Glutamatergic neuron (in vitro differentiated cells): ENCODE measurements at regions not wholly inside any gene's neighbourhood (a gene's known extent, or its start where the extent isn't known, plus 50 kb on each side); places are given as distances from the start of the nearest gene placed in this dataset.
A peak's percentile ranks its signal among the peaks of the same experiment; 100 is the strongest.

Experiments used
- DNase-seq: peaks from one replicate; pipeline ENCODE4 v3.0.0; 2022
- H3K27ac Mint-ChIP-seq: one replicate; pipeline ENCODE4 v1.8.0; 2020; ENCODE audit warnings: mild to moderate bottlenecking, mixed read lengths, inconsistent platforms; ENCODE audit not compliant: unreplicated experiment
- H3K27me3 Mint-ChIP-seq: one replicate; pipeline ENCODE4 v1.8.0; 2020; ENCODE audit warnings: mild to moderate bottlenecking, moderate library complexity, mixed read lengths, inconsistent platforms; ENCODE audit not compliant: unreplicated experiment
- H3K36me3 Mint-ChIP-seq: one replicate; pipeline ENCODE4 v1.8.0; 2020; ENCODE audit warnings: mild to moderate bottlenecking, mixed read lengths, inconsistent platforms; ENCODE audit not compliant: unreplicated experiment
- H3K4me1 Mint-ChIP-seq: one replicate; pipeline ENCODE4 v1.8.0; 2020; ENCODE audit warnings: mild to moderate bottlenecking, low read depth, mixed read lengths, inconsistent platforms; ENCODE audit not compliant: unreplicated experiment
- H3K4me3 Mint-ChIP-seq: one replicate; pipeline ENCODE4 v1.8.0; 2020; ENCODE audit warnings: mild to moderate bottlenecking, mixed read lengths, inconsistent platforms; ENCODE audit not compliant: unreplicated experiment
- H3K9me3 Mint-ChIP-seq: one replicate; pipeline ENCODE4 v1.8.0; 2020; ENCODE audit warnings: mild to moderate bottlenecking, moderate library complexity, mixed read lengths, inconsistent platforms; ENCODE audit not compliant: unreplicated experiment
- CTCF ChIP-seq: fragments of 200-600 bp; sonication (generic); IDR thresholded peaks from one replicate; pipeline ENCODE4 v1.5.0; 2021; ENCODE audit not compliant: partially characterized antibody, unreplicated experiment

- Mint-ChIP-seq H3K36me3 (no peaks in the 10 kb centered on the region), H3K4me1 (peaks cover 10% of the 10 kb centered on the region), H3K4me3 (peak overlapping the region; percentile 42), H3K27ac (no peak overlapping the region), H3K27me3 (no peaks in the 10 kb centered on the region), H3K9me3 (no peaks in the 10 kb centered on the region)
- peak; percentile 51 for TF ChIP-seq CTCF
- DNase-seq: peak; percentile 35
Observed at GRCh38 chr9:82606492-82607382, 456.2 kb downstream of the RASEF start.

- H3K27ac Mint-ChIP-seq: no peak overlapping the region
- peaks cover 10% of the 10 kb centered on the region for H3K4me1 Mint-ChIP-seq
- H3K27me3 Mint-ChIP-seq: no peaks in the 10 kb centered on the region
- no peak for TF ChIP-seq CTCF
- no peak for DNase-seq
- no peaks in the 10 kb centered on the region for H3K9me3 Mint-ChIP-seq
- H3K36me3 Mint-ChIP-seq: no peaks in the 10 kb centered on the region
- no peak overlapping the region for H3K4me3 Mint-ChIP-seq
Observed at GRCh38 chr9:82608487-82608886, 454.5 kb downstream of the RASEF start.

- no peak overlapping the region for H3K27ac Mint-ChIP-seq
- H3K36me3 Mint-ChIP-seq: no peaks in the 10 kb centered on the region
- DNase-seq: no peak
- no peak for TF ChIP-seq CTCF
- no peaks in the 10 kb centered on the region for H3K9me3 Mint-ChIP-seq
- no peak overlapping the region for H3K4me3 Mint-ChIP-seq
- no peaks in the 10 kb centered on the region for H3K27me3 Mint-ChIP-seq
- no peaks in the 10 kb centered on the region for H3K4me1 Mint-ChIP-seq
Observed at GRCh38 chr9:82612942-82613341, 450.0 kb downstream of the RASEF start.

GRCh38 chr9:82613498-82613897 lies 449.4 kb downstream of the RASEF start:
- Mint-ChIP-seq H3K36me3 (no peaks in the 10 kb centered on the region), H3K4me1 (no peaks in the 10 kb centered on the region), H3K9me3 (no peaks in the 10 kb centered on the region), H3K4me3 (no peak overlapping the region), H3K27ac (no peak overlapping the region), H3K27me3 (no peaks in the 10 kb centered on the region)
- TF ChIP-seq CTCF: no peak
- no peak for DNase-seq

GRCh38 chr9:82616545-82616944 lies 446.4 kb downstream of the RASEF start:
- Mint-ChIP-seq H3K27ac (no peak overlapping the region), H3K36me3 (no peaks in the 10 kb centered on the region), H3K4me3 (no peak overlapping the region), H3K4me1 (no peaks in the 10 kb centered on the region), H3K27me3 (no peaks in the 10 kb centered on the region), H3K9me3 (peaks cover 2% of the 10 kb centered on the region)
- TF ChIP-seq CTCF: no peak
- no peak for DNase-seq
